Type B pancreatic cell (in vitro differentiated cells): ENCODE measurements at regions not wholly inside any gene's neighbourhood (a gene's known extent, or its start where the extent isn't known, plus 50 kb on each side); places are given as distances from the start of the nearest gene placed in this dataset.

Source experiments
- DNase-seq: peaks from one replicate; pipeline ENCODE4 v3.0.0; 2021; ENCODE audit warnings: mixed read lengths; ENCODE audit not compliant: unreplicated experiment; ENCODE audit errors: extremely low spot score
- H3K27ac Mint-ChIP-seq: 2 replicates; pipeline ENCODE4 v1.8.0; 2021; ENCODE audit warnings: mild to moderate bottlenecking, mixed read lengths
- H3K27me3 Mint-ChIP-seq: 2 replicates; pipeline ENCODE4 v1.8.0; 2021; ENCODE audit warnings: mixed read lengths
- H3K36me3 Mint-ChIP-seq: 2 replicates; pipeline ENCODE4 v1.8.0; 2021; ENCODE audit warnings: mixed read lengths
- H3K4me1 Mint-ChIP-seq: one replicate; pipeline ENCODE4 v1.8.0; 2021; ENCODE audit warnings: mixed read lengths; ENCODE audit not compliant: unreplicated experiment
- H3K4me3 Mint-ChIP-seq: 2 replicates; pipeline ENCODE4 v1.8.0; 2021; ENCODE audit warnings: mild to moderate bottlenecking, mixed read lengths
- H3K9me3 Mint-ChIP-seq: 2 replicates; pipeline ENCODE4 v1.8.0; 2021; ENCODE audit warnings: mixed read lengths
- CTCF ChIP-seq: fragments of 200-600 bp; sonication (generic); conservative IDR thresholded peaks from 2 replicates; pipeline ENCODE4 v1.5.0; 2021; ENCODE audit warnings: antibody characterized with exemption, mild to moderate bottlenecking

- no peak overlapping the region for H3K27ac Mint-ChIP-seq
- no peaks in the 10 kb centered on the region for H3K9me3 Mint-ChIP-seq
- DNase-seq, result no peak
- no peaks in the 10 kb centered on the region for H3K36me3 Mint-ChIP-seq
- H3K27me3 Mint-ChIP-seq, result no peaks in the 10 kb centered on the region
- no peaks in the 10 kb centered on the region for H3K4me1 Mint-ChIP-seq
- TF ChIP-seq CTCF, result no peak
- no peak overlapping the region for H3K4me3 Mint-ChIP-seq
Observed at GRCh38 chr21:25024639-25025038, 582.6 kb downstream of the MRPL39 start.

- no peak for TF ChIP-seq CTCF
- Mint-ChIP-seq H3K4me3 (no peak overlapping the region), H3K4me1 (no peaks in the 10 kb centered on the region), H3K9me3 (no peaks in the 10 kb centered on the region), H3K27me3 (no peaks in the 10 kb centered on the region), H3K36me3 (no peaks in the 10 kb centered on the region), H3K27ac (no peak overlapping the region)
- no peak for DNase-seq
Observed at GRCh38 chr21:25005388-25005787, 601.9 kb downstream of the MRPL39 start.

GRCh38 chr21:25002676-25003075, 604.6 kb downstream of the MRPL39 start:
- H3K9me3 Mint-ChIP-seq, result no peaks in the 10 kb centered on the region
- no peaks in the 10 kb centered on the region for H3K36me3 Mint-ChIP-seq
- no peaks in the 10 kb centered on the region for H3K4me1 Mint-ChIP-seq
- DNase-seq, result no peak
- TF ChIP-seq CTCF, result no peak
- H3K4me3 Mint-ChIP-seq, result no peak overlapping the region
- H3K27me3 Mint-ChIP-seq, result no peaks in the 10 kb centered on the region
- no peak overlapping the region for H3K27ac Mint-ChIP-seq

- Mint-ChIP-seq H3K27ac (no peak overlapping the region), H3K4me1 (no peaks in the 10 kb centered on the region), H3K27me3 (no peaks in the 10 kb centered on the region), H3K36me3 (no peaks in the 10 kb centered on the region), H3K4me3 (no peak overlapping the region), H3K9me3 (no peaks in the 10 kb centered on the region)
- no peak for DNase-seq
- no peak for TF ChIP-seq CTCF
Observed at GRCh38 chr21:24995216-24995615, 612.1 kb downstream of the MRPL39 start.

GRCh38 chr21:24994717-24995116, 612.6 kb downstream of the MRPL39 start:
- no peak for TF ChIP-seq CTCF
- H3K27me3 Mint-ChIP-seq, result no peaks in the 10 kb centered on the region
- no peaks in the 10 kb centered on the region for H3K36me3 Mint-ChIP-seq
- no peak overlapping the region for H3K4me3 Mint-ChIP-seq
- no peaks in the 10 kb centered on the region for H3K9me3 Mint-ChIP-seq
- no peaks in the 10 kb centered on the region for H3K4me1 Mint-ChIP-seq
- DNase-seq, result no peak
- H3K27ac Mint-ChIP-seq, result no peak overlapping the region

- Mint-ChIP-seq H3K36me3 (no peaks in the 10 kb centered on the region), H3K27ac (no peak overlapping the region), H3K9me3 (no peaks in the 10 kb centered on the region), H3K4me1 (no peaks in the 10 kb centered on the region), H3K27me3 (no peaks in the 10 kb centered on the region), H3K4me3 (no peak overlapping the region)
- DNase-seq, result no peak
- no peak for TF ChIP-seq CTCF
Observed at GRCh38 chr21:24989516-24989915, 617.8 kb downstream of the MRPL39 start.
